ENCODE measurements at regions not wholly inside any gene's neighbourhood (a gene's known extent, or its start where the extent isn't known, plus 50 kb on each side); places are given as distances from the start of the nearest gene placed in this dataset.

- intact Hi-C loops (cut with DNase I): no loop called here
- DNase-seq: no peak
- no peak for ATAC-seq (ENCODE audit: poor library complexity)
These were observed 97.2 kb downstream of the TRIM36 start for GRCh38 chr5:115072266-115073064.

DNA sequence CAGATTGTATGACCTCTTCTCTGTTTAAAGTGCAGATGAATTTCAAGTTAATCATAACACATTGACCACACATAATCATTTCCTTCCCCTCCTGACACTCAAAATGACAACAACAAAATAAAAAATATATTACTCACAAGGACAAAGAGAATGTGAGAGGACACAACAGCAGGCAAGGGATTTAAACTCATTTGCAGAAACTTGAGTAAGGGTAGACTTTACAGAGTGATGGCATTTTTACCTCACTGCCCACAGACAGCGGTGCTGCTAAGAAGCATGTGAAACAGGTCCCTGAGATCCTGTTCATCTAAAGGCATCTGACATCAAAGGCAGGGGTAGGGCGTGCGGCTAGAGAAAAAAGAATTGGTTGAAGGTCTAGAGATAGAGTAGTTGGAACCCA, 99.0 kb downstream of the TRIM36 start:
- ATAC-seq (ENCODE audit: poor library complexity) (no peak), DNase-seq (no peak)
- intact Hi-C loops (cut with DNase I): no loop called here

GRCh38 chr5:115069087-115069968, 100.4 kb downstream of the TRIM36 start:
- DNase-seq: no peak
- ATAC-seq (ENCODE audit: poor library complexity): no peak
- intact Hi-C loops (cut with DNase I): loop anchor here (5.0 kb wide), 1 partner anchor 1457 kb away; no protein-coding TSS in a partner anchor

- intact Hi-C loops (cut with DNase I): loop anchor here (5.0 kb wide), 1 partner anchor 1456 kb away; no protein-coding TSS in a partner anchor
- ATAC-seq (ENCODE audit: poor library complexity) (no peak), DNase-seq (no peak)
These were observed 101.2 kb downstream of the TRIM36 start for GRCh38 chr5:115068239-115069086.

GRCh38 chr5:115064380-115064779, 105.3 kb downstream of the TRIM36 start:
- DNase-seq: no peak
- ATAC-seq (ENCODE audit: poor library complexity): no peak
- intact Hi-C loops (cut with DNase I): no loop called here

- ATAC-seq (ENCODE audit: poor library complexity) (no peak), DNase-seq (no peak)
- intact Hi-C loops (cut with DNase I): no loop called here
These were observed 115.2 kb downstream of the TRIM36 start for GRCh38 chr5:115054387-115054951.

GRCh38 chr5:115052948-115053347, 116.8 kb downstream of the TRIM36 start:
- ATAC-seq (ENCODE audit: poor library complexity) (no peak), DNase-seq (no peak)
- intact Hi-C loops (cut with DNase I): no loop called here

DNA sequence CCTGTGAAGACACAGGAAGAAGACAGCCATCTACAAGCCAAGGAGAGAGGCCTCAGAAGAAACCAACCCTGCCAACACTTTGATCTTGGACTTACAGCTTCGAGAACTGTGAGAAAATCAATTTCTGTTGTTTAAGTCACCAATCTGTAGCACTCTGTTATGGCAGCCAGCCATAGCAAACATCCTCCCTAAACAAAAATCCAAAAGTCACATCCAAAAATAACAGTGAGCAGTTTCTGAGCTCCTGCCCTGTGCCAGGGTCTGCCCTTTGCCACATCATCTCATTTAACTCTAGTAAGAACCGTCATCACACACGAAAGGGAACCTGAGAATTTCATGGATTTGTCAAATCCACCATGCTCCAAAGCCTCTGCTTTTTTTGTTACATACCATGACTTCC, 118.8 kb downstream of the TRIM36 start:
- intact Hi-C loops (cut with DNase I): no loop called here
- no peak for ATAC-seq (ENCODE audit: poor library complexity)
- no peak for DNase-seq

- DNase-seq: no peak
- ATAC-seq (ENCODE audit: poor library complexity): no peak
- intact Hi-C loops (cut with DNase I): no loop called here
These were observed 135.8 kb downstream of the TRIM36 start for GRCh38 chr5:115033861-115034260.

- DNase-seq (no peak), ATAC-seq (ENCODE audit: poor library complexity) (no peak)
- intact Hi-C loops (cut with DNase I): no loop called here
These were observed 141.2 kb downstream of the TRIM36 start for GRCh38 chr5:115028557-115028956.

DNA sequence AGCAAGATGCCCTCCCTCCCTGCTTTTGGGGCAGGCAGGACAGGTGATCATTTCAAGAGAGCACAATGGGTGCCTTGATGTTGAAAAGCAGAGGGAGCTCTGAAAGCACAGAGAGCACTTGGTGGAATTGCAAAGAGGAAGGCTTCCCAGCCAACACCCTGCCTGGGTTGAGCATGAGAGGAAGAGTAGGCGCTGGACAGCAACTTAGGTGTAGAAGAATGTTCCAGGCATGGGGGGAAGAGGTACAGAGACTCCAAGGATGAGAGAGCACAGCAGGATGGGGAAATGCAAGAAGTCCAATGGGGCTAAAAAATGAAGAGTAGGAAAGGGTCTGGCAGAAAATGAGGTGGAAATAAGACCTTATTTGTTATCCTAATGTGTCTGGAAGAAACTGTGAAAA, 144.8 kb downstream of the TRIM36 start:
- DNase-seq (no peak), ATAC-seq (ENCODE audit: poor library complexity) (no peak)
- intact Hi-C loops (cut with DNase I): no loop called here

- DNase-seq (no peak), ATAC-seq (ENCODE audit: poor library complexity) (no peak)
- intact Hi-C loops (cut with DNase I): no loop called here
These were observed 147.4 kb downstream of the TRIM36 start for GRCh38 chr5:115022303-115022702.

- intact Hi-C loops (cut with DNase I): no loop called here
- ATAC-seq (ENCODE audit: poor library complexity): no peak
- no peak for DNase-seq
These were observed 153.1 kb downstream of the TRIM36 start for GRCh38 chr5:115016646-115017045.

DNA sequence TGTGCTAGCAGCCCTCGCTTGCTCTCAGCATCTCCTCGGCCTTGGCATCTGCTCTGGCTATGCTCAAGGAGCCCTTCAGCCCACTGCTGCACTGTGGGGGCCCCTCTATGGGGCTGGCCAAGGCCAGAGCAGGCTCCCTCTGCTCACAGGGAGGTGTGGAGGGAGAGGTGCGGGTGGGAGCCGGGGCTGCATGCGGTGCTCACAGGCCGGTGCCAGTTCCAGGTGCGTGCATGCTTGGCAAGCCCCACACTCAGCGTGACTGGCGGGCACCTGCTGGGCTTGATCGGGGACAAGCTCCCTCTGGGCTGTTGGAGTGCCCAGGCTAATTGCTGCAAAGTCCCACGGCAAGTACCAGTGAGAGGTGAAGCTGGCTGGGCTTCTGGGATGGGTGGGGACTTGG, 170.5 kb downstream of the TRIM36 start:
- no peak for DNase-seq
- intact Hi-C loops (cut with DNase I): no loop called here
- ATAC-seq (ENCODE audit: poor library complexity): no peak

- DNase-seq: no peak
- no peak for ATAC-seq (ENCODE audit: poor library complexity)
- intact Hi-C loops (cut with DNase I): no loop called here
These were observed 180.2 kb downstream of the TRIM36 start for GRCh38 chr5:114989512-114989911.

DNA sequence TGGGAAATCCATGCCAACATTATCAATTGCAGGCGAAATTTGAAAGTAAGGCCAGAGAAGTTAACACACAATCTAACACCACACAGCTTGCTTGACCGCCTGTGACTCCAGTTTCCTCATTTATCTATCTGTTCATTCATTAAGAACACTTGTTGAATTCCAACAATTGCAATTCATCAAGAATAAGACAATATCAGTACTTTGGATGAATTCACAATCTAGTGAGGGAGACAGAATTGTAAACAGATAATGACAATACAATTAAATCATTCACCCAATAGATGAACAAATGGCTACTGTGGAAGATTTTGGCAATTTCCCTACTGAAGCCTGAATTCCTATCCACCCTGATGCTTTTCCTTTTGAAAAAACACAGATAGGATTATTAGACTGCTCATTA, 181.6 kb downstream of the TRIM36 start:
- intact Hi-C loops (cut with DNase I): no loop called here
- ATAC-seq (ENCODE audit: poor library complexity) (no peak), DNase-seq (no peak)

GRCh38 chr5:114984796-114985195, 184.9 kb downstream of the TRIM36 start:
- ATAC-seq (ENCODE audit: poor library complexity): no peak
- intact Hi-C loops (cut with DNase I): no loop called here

DNA sequence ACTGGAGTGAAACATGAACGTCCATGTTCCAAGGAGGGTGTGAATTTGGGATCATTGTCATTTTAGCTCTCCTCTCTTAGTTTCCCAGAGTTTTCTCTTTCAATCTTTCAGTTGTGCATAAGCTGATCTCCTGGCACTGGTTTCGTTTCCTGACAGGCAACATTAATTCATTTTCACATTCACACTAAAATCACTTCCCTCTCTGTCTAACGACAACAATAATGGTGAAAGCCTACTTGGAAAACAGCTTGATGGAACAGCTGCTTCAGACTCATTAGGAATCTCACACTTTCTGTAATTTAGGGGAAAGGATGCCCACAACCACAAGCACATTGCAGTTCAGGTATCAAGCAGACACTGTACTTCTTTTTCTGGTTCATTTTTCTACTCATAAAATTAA, 188.6 kb downstream of the TRIM36 start:
- DNase-seq: no peak
- intact Hi-C loops (cut with DNase I): no loop called here
- no peak for ATAC-seq (ENCODE audit: poor library complexity)

More at GRCh38 chr5:114984796-114985195, 184.9 kb downstream of the TRIM36 start:
- DNase-seq: no peak
